Activated naive CD4-positive, alpha-beta T cell treated with anti-CD3 and anti-CD28 coated beads, Interleukin-2, amount 50 U/mL, for 24 hours (primary cell): ENCODE measurements at regions not wholly inside any gene's neighbourhood (a gene's known extent, or its start where the extent isn't known, plus 50 kb on each side); places are given as distances from the start of the nearest gene placed in this dataset.

Experiments
- H3K27ac Mint-ChIP-seq: one replicate; pipeline ENCODE4 v1.8.0; 2021; ENCODE audit warnings: mild to moderate bottlenecking, mixed read lengths
- H3K27me3 Mint-ChIP-seq: one replicate; pipeline ENCODE4 v1.8.0; 2021; ENCODE audit warnings: mixed read lengths
- H3K36me3 Mint-ChIP-seq: one replicate; pipeline ENCODE4 v1.8.0; 2021; ENCODE audit warnings: mixed read lengths
- H3K4me1 Mint-ChIP-seq: one replicate; pipeline ENCODE4 v1.8.0; 2021; ENCODE audit warnings: mixed read lengths
- H3K4me3 Mint-ChIP-seq: one replicate; pipeline ENCODE4 v1.8.0; 2021; ENCODE audit warnings: mild to moderate bottlenecking, mixed read lengths
- H3K9me3 Mint-ChIP-seq: one replicate; pipeline ENCODE4 v1.8.0; 2021; ENCODE audit warnings: mixed read lengths

- no peaks in the 10 kb centered on the region for H3K36me3 Mint-ChIP-seq
These were observed 201.6 kb upstream of the KIAA1217 start for GRCh38 chr10:24007359-24007758.

DNA sequence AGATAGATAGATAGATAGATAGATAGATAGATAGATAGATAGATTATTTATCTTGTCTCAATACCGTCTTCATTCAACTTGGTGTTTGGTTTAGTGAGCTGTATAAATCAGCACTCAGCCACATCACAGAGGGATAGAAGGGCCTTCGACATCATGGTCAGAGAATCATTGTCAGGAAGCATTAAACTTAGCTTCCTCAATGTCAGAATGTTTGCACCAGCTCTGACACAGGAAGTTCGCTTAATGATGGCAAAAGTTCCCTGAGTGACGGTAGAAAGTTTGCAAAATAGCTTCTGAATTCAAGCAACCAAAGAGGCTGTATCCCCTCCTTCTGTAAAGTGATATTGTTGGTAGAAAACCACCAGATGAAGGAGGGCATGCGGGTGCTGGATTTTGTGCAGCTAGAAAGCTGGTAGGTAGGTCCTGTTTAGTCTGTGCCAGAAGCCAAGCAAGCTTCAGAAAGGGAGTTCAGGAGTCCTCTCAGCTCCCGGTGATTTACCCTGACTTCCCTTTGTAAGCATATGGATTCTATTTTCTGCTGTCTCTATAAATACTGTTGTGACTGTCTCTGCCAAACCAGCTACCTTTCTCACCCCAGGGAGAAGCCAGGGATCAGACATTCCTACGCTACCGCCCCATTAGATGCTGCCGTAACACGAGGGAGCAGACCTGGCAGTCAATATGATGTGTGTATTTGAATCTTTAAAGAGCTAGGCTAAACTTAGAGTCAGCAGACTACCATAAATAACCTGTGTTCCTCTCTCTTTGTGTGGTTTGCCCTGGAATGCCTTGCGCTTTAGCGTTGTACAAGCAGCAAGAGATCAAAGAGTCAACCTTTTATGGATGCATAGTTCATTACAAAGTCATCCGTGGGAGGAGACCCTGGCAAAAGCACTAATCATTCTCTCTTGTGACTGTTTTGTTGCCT, 200.5 kb upstream of the KIAA1217 start:
- no peak overlapping the region for H3K4me3 Mint-ChIP-seq
- no peaks in the 10 kb centered on the region for H3K36me3 Mint-ChIP-seq
- peaks cover 9% of the 10 kb centered on the region for H3K27me3 Mint-ChIP-seq
- H3K9me3 Mint-ChIP-seq: no peaks in the 10 kb centered on the region
- H3K4me1 Mint-ChIP-seq: no peaks in the 10 kb centered on the region
- H3K27ac Mint-ChIP-seq: no peak overlapping the region

More at GRCh38 chr10:24007359-24007758, 201.6 kb upstream of the KIAA1217 start:
- Mint-ChIP-seq H3K4me3 (no peak overlapping the region), H3K27ac (no peak overlapping the region), H3K9me3 (no peaks in the 10 kb centered on the region), H3K4me1 (no peaks in the 10 kb centered on the region), H3K27me3 (peaks cover 9% of the 10 kb centered on the region)

DNA sequence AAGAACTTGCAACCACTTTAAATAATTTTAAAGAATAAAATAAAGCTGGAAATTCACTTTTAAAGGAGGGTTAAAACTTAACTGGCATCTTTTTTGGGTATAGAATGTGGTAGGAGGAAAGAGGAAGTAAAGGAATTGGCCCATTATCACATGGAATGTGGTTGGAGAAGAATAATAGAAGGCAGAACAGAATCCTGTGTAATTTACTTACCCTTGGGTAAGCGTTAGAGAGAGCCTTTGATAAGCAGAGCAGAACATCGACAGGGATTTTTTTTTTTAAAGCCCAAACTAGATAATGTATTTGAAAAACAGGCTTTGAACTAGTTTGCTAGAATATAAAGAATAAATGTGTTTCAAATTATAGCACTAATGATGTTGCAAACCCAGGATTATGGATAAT, 199.8 kb upstream of the KIAA1217 start:
- no peaks in the 10 kb centered on the region for H3K9me3 Mint-ChIP-seq
- no peak overlapping the region for H3K4me3 Mint-ChIP-seq
- H3K27ac Mint-ChIP-seq: no peak overlapping the region
- peaks cover 11% of the 10 kb centered on the region for H3K27me3 Mint-ChIP-seq
- H3K36me3 Mint-ChIP-seq: no peaks in the 10 kb centered on the region
- no peaks in the 10 kb centered on the region for H3K4me1 Mint-ChIP-seq

DNA sequence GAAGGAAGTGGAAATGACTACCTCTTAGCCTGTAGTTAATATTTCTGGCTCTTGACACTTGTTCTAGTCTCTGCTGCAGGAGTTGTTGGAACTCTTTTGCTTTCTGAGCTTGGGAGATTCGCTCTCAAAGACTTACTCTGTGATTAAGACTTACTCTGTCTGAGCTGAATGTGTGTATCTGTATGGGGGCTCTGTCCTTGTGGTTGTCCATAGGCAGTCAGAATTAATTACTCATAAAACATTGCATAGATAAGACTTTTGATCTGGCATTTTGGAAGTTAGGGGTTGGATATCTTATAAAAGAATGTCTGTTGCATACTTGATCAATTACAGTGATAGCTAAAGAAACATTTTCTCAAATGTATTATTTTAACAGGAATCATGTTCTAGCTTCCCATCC, 199.2 kb upstream of the KIAA1217 start:
- Mint-ChIP-seq H3K4me3 (no peak overlapping the region), H3K36me3 (no peaks in the 10 kb centered on the region), H3K27ac (no peak overlapping the region), H3K27me3 (peaks cover 11% of the 10 kb centered on the region), H3K4me1 (no peaks in the 10 kb centered on the region), H3K9me3 (no peaks in the 10 kb centered on the region)

DNA sequence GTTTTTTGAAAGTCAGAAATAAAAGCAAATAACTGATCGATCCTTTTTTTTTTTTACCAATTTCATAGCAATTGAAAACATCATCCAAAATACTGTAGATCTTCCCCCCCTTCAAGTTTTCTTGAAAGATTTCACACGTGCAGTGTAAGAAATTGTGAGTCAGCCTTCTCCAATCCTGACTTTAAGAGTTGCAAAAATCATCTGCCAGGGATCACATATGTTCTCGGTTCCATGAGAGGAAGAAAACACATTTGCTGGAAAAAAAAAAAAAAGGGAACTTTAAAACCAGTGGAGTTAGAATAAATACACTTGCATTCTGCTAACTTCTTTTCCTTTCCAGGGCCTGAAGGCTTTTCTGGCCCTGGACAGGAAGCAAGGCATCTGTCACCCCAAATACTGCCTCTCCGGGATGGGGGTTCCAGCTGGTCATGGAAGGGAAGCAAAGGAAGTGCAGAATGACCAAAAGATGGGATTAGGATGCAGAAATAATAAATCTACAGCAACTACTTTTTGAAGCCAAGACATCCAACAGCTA, 198.4 kb upstream of the KIAA1217 start:
- H3K4me1 Mint-ChIP-seq: no peaks in the 10 kb centered on the region
- peaks cover 11% of the 10 kb centered on the region for H3K27me3 Mint-ChIP-seq
- H3K9me3 Mint-ChIP-seq: no peaks in the 10 kb centered on the region
- H3K4me3 Mint-ChIP-seq: no peak overlapping the region
- H3K36me3 Mint-ChIP-seq: no peaks in the 10 kb centered on the region
- H3K27ac Mint-ChIP-seq: no peak overlapping the region

DNA sequence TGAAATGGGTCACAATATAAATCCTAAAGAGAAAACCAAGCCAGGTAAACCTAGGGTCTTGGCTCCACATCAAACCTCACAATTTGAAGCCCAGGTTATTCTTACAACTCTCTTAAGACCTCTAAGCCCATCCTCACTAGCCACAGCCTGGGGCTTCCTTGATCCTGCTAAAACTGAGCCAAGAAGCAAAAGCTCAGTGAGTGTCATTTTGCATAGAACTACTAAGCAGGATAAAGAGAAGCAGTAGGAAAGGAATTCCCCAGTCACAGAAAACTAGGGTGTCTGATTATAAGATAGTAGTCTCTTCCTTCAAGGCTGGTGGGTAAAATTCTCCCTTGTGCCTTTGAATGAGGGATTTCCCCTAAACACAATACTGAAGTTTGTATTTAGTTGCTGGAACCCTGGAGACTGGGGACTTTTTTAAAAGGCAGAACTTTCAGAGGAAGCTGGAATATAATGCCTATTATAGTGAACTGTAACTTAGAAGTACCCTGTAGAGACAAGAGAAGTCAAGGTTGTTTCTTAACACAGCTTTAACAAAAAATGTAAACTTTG, 196.6 kb upstream of the KIAA1217 start:
- H3K4me1 Mint-ChIP-seq: no peaks in the 10 kb centered on the region
- peaks cover 12% of the 10 kb centered on the region for H3K27me3 Mint-ChIP-seq

DNA sequence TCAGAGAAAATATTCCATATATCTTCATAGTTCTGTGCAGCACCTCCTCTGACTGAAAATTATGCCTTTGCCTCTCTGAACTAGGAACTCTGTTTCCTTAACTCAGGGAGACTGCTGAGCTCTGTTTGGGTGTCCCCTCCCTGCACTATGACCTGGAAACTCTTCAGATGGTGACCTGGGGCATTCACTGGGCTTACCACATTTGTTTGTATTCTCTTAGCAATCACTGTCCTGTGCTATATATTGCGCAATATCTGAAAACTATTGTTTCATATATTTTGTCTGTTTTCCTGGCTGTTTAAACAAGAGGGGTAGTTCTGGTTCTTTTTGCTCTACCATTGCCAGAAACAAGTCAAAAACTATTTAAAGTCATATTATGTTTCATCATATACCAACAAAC, 181.8 kb upstream of the KIAA1217 start:
- no peak overlapping the region for H3K4me3 Mint-ChIP-seq
- H3K36me3 Mint-ChIP-seq: no peaks in the 10 kb centered on the region
- no peaks in the 10 kb centered on the region for H3K9me3 Mint-ChIP-seq

More for the DNA sequence above, 196.6 kb upstream of the KIAA1217 start:
- no peaks in the 10 kb centered on the region for H3K9me3 Mint-ChIP-seq
- H3K4me3 Mint-ChIP-seq: no peak overlapping the region
- no peak overlapping the region for H3K27ac Mint-ChIP-seq
- no peaks in the 10 kb centered on the region for H3K36me3 Mint-ChIP-seq

GRCh38 chr10:24034571-24034970, 174.4 kb upstream of the KIAA1217 start:
- H3K9me3 Mint-ChIP-seq: no peaks in the 10 kb centered on the region
- H3K4me1 Mint-ChIP-seq: no peaks in the 10 kb centered on the region
- H3K27ac Mint-ChIP-seq: no peak overlapping the region
- no peaks in the 10 kb centered on the region for H3K36me3 Mint-ChIP-seq
- no peak overlapping the region for H3K4me3 Mint-ChIP-seq
- H3K27me3 Mint-ChIP-seq: peaks cover 1% of the 10 kb centered on the region

More for the DNA sequence above, 181.8 kb upstream of the KIAA1217 start:
- Mint-ChIP-seq H3K27ac (no peak overlapping the region), H3K4me1 (no peaks in the 10 kb centered on the region), H3K27me3 (peaks cover 1% of the 10 kb centered on the region)

- Mint-ChIP-seq H3K4me3 (no peak overlapping the region), H3K27ac (no peak overlapping the region), H3K9me3 (no peaks in the 10 kb centered on the region), H3K4me1 (no peaks in the 10 kb centered on the region), H3K36me3 (no peaks in the 10 kb centered on the region), H3K27me3 (peaks cover 1% of the 10 kb centered on the region)
These were observed 173.2 kb upstream of the KIAA1217 start for GRCh38 chr10:24035761-24036160.

GRCh38 chr10:24039315-24039714, 169.6 kb upstream of the KIAA1217 start:
- H3K27ac Mint-ChIP-seq: no peak overlapping the region
- H3K9me3 Mint-ChIP-seq: no peaks in the 10 kb centered on the region
- H3K4me1 Mint-ChIP-seq: no peaks in the 10 kb centered on the region
- H3K36me3 Mint-ChIP-seq: no peaks in the 10 kb centered on the region
- no peak overlapping the region for H3K4me3 Mint-ChIP-seq
- H3K27me3 Mint-ChIP-seq: no peaks in the 10 kb centered on the region

GRCh38 chr10:24039897-24040296, 169.0 kb upstream of the KIAA1217 start:
- no peaks in the 10 kb centered on the region for H3K4me1 Mint-ChIP-seq
- no peak overlapping the region for H3K4me3 Mint-ChIP-seq
- no peak overlapping the region for H3K27ac Mint-ChIP-seq
- no peaks in the 10 kb centered on the region for H3K9me3 Mint-ChIP-seq
- no peaks in the 10 kb centered on the region for H3K27me3 Mint-ChIP-seq
- no peaks in the 10 kb centered on the region for H3K36me3 Mint-ChIP-seq

DNA sequence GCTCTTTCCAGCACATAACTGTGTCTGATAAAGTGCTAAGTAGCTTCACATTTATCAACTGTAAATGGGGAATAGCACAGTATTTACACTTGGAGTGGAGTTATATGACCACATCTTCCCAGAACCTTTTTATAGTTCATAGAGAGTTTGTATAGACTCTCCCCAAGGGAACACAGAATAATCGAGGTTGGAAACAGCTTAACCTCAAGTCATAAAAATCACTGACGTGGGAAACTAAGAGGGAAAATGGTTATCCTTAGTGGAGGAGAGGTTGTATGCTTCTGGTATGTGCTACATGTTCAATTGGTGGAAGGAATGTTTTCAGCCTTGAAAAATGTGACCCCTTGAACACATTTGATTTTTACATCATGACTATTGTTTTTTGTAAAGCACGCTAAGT, 167.9 kb upstream of the KIAA1217 start:
- Mint-ChIP-seq H3K27me3 (no peaks in the 10 kb centered on the region), H3K4me3 (no peak overlapping the region), H3K4me1 (no peaks in the 10 kb centered on the region), H3K9me3 (no peaks in the 10 kb centered on the region), H3K36me3 (no peaks in the 10 kb centered on the region), H3K27ac (no peak overlapping the region)

GRCh38 chr10:24041834-24042233, 167.1 kb upstream of the KIAA1217 start:
- Mint-ChIP-seq H3K9me3 (no peaks in the 10 kb centered on the region), H3K4me1 (no peaks in the 10 kb centered on the region), H3K27ac (no peak overlapping the region), H3K36me3 (no peaks in the 10 kb centered on the region), H3K4me3 (no peak overlapping the region), H3K27me3 (no peaks in the 10 kb centered on the region)

DNA sequence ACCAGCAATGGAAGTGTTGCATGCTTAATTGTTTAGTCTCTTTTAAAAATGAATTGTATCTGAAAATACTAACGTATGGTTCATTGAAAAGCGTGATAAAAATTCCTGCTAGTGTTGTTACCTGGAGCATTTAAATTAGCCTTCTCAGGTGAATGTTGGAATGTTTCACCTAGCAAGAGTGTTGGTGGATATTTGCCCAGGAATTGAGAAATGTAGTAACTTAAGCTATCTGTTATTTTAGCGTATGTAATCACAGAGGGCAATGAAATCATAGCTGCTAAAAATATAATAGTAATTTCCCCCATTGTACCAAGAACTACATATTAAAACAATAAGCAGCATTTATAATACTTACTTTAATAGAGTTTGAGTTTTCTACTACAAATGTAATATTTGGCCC, 166.1 kb upstream of the KIAA1217 start:
- Mint-ChIP-seq H3K27me3 (no peaks in the 10 kb centered on the region), H3K36me3 (no peaks in the 10 kb centered on the region), H3K9me3 (no peaks in the 10 kb centered on the region), H3K27ac (no peak overlapping the region), H3K4me3 (no peak overlapping the region), H3K4me1 (no peaks in the 10 kb centered on the region)

GRCh38 chr10:24046060-24046459, 162.9 kb upstream of the KIAA1217 start:
- no peaks in the 10 kb centered on the region for H3K4me1 Mint-ChIP-seq
- no peaks in the 10 kb centered on the region for H3K9me3 Mint-ChIP-seq
- no peaks in the 10 kb centered on the region for H3K36me3 Mint-ChIP-seq
- H3K27me3 Mint-ChIP-seq: no peaks in the 10 kb centered on the region
- H3K27ac Mint-ChIP-seq: no peak overlapping the region
- no peak overlapping the region for H3K4me3 Mint-ChIP-seq

DNA sequence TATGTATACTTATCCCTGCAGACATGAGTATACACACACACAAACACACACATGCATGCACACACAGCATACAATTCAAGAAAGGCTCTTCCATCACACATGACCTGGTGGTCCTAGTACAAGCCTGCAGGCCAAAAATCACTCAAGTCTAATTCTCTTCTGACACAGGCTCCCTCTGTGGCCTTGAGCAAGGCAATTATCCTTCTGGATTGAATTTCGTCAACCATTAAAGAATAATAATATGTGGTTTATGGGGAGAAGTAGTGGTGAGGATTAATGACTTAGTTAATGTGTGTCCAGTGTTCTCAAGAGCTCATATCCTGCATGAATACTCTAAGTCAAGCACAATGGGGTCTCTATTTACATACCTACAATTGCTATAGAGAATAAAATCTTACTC, 161.8 kb upstream of the KIAA1217 start:
- H3K36me3 Mint-ChIP-seq: no peaks in the 10 kb centered on the region
- H3K27ac Mint-ChIP-seq: no peak overlapping the region
- H3K4me3 Mint-ChIP-seq: no peak overlapping the region
- H3K27me3 Mint-ChIP-seq: no peaks in the 10 kb centered on the region
- H3K4me1 Mint-ChIP-seq: no peaks in the 10 kb centered on the region
- H3K9me3 Mint-ChIP-seq: no peaks in the 10 kb centered on the region
